Neural progenitor cell (in vitro differentiated cells): ENCODE measurements at regions not wholly inside any gene's neighbourhood (a gene's known extent, or its start where the extent isn't known, plus 50 kb on each side); places are given as distances from the start of the nearest gene placed in this dataset.
"Not testable (repeated sequence)": the region's sequence is repeated elsewhere in the genome, so short reads cannot be mapped to it uniquely, and the experiment has no call there.

ENCODE experiments used
- DNase-seq: peaks from one replicate; pipeline ENCODE4 v3.0.0-alpha.2; 2016; ENCODE audit warnings: low spot score
- H2AFZ ChIP-seq: fragments of 200-600 bp; sonication (generic); replicated peaks from 2 replicates; pipeline ENCODE4 v1.6.1; 2016; ENCODE audit warnings: antibody characterized with exemption
- H3F3A ChIP-seq: fragments of 200-600 bp; sonication (generic); 2 replicates; pipeline ENCODE4 v1.6.1; 2016; ENCODE audit warnings: antibody characterized with exemption, low read depth
- H3K27ac ChIP-seq: fragments of 200-600 bp; sonication (generic); 2 replicates; pipeline ENCODE4 v1.5.1; 2016; ENCODE audit warnings: mild to moderate bottlenecking
- H3K27me3 ChIP-seq: fragments of 200-600 bp; sonication (generic); 2 replicates; pipeline ENCODE4 v1.6.1; 2016; ENCODE audit warnings: mild to moderate bottlenecking, moderate library complexity
- H3K36me3 ChIP-seq: fragments of 200-600 bp; sonication (generic); 2 replicates; pipeline ENCODE4 v1.5.1; 2016
- H3K4me1 ChIP-seq: fragments of 200-600 bp; sonication (generic); 2 replicates; pipeline ENCODE4 v1.6.1; 2016; ENCODE audit warnings: mixed run types
- H3K4me2 ChIP-seq: fragments of 200-600 bp; sonication (generic); 2 replicates; pipeline ENCODE4 v1.6.1; 2016
- H3K4me3 ChIP-seq: fragments of 200-600 bp; sonication (generic); 2 replicates; pipeline ENCODE4 v1.5.1; 2016
- H3K79me2 ChIP-seq: fragments of 200-600 bp; sonication (generic); 2 replicates; pipeline ENCODE4 v1.6.1; 2016; ENCODE audit warnings: low read depth
- H3K9ac ChIP-seq: fragments of 200-600 bp; sonication (generic); 2 replicates; pipeline ENCODE4 v1.6.1; 2016
- H3K9me3 ChIP-seq: fragments of 200-600 bp; sonication (generic); 2 replicates; pipeline ENCODE4 v1.5.1; 2016; ENCODE audit warnings: low read depth
- H4K20me1 ChIP-seq: fragments of 200-600 bp; sonication (generic); 2 replicates; pipeline ENCODE4 v1.6.1; 2016; ENCODE audit warnings: low read depth
- H3K27ac Mint-ChIP-seq: 3 replicates; pipeline ENCODE4 v1.8.0; 2021; ENCODE audit warnings: mixed read lengths
- H3K27me3 Mint-ChIP-seq: 2 replicates; pipeline ENCODE4 v1.8.0; 2022; ENCODE audit warnings: low read depth, mild to moderate bottlenecking, inconsistent platforms, moderate library complexity, mixed read lengths; ENCODE audit not compliant: insufficient read depth
- H3K36me3 Mint-ChIP-seq: 3 replicates; pipeline ENCODE4 v1.8.0; 2021; ENCODE audit warnings: mixed read lengths
- H3K4me1 Mint-ChIP-seq: 3 replicates; pipeline ENCODE4 v1.8.0; 2021; ENCODE audit warnings: mixed read lengths
- H3K4me3 Mint-ChIP-seq: 3 replicates; pipeline ENCODE4 v1.8.0; 2021; ENCODE audit warnings: mild to moderate bottlenecking, moderate library complexity, mixed read lengths
- H3K9me3 Mint-ChIP-seq: 3 replicates; pipeline ENCODE4 v1.8.0; 2020; ENCODE audit warnings: mixed read lengths
- EZH2 ChIP-seq: fragments of 200-600 bp; sonication (generic); IDR thresholded peaks from 2 replicates; pipeline ENCODE4 v1.6.1; 2017; ENCODE audit warnings: antibody characterized with exemption, mild to moderate bottlenecking, moderate library complexity
- EZH2phosphoT487 ChIP-seq: fragments of 200-600 bp; sonication (generic); IDR thresholded peaks from 2 replicates; pipeline ENCODE4 v1.6.1; 2017; ENCODE audit warnings: antibody characterized with exemption
- TF ChIP-seq, protein P1 (sequence below): fragments of 200-600 bp; sonication (generic); IDR thresholded peaks from 2 replicates; pipeline ENCODE4 v1.5.1; 2017; ENCODE audit warnings: antibody characterized with exemption, mild to moderate bottlenecking

DNA sequence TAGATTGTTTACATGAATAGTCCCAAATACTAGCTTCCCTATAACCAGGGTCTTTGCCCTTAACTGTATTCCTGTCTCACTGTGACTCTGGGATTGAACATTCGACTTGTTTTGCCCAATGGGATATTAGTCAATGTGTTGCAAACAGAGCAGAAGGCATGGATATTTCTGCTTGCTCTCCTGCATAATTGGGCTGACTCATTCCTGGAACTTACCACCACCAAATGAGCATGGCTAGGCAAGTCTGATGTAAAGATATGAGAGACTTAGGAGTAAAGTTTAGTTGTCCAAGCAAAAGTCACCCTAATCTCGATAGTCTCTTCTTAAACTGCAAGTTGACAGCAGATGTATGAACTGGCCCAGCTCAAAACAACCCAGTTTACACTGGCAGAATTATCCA lies 273.5 kb upstream of the CCNG1 start:
- H3K27me3 Mint-ChIP-seq: no peaks in the 10 kb centered on the region
- Histone ChIP-seq H3K27me3 (no peaks in the 10 kb centered on the region), H3K4me3 (no peak overlapping the region), H3K79me2 (no peaks in the 10 kb centered on the region), H3K9ac (no peak overlapping the region), H3K9me3 (no peaks in the 10 kb centered on the region), H3K4me2 (no peak overlapping the region), H3F3A (no peaks in the 10 kb centered on the region), H3K27ac (no peak overlapping the region), H3K4me1 (no peaks in the 10 kb centered on the region), H3K36me3 (no peaks in the 10 kb centered on the region), H2AFZ (no peak overlapping the region), H4K20me1 (no peaks in the 10 kb centered on the region)
- H3K4me1 Mint-ChIP-seq: no peaks in the 10 kb centered on the region
- no peak overlapping the region for H3K4me3 Mint-ChIP-seq
- H3K36me3 Mint-ChIP-seq: no peaks in the 10 kb centered on the region
- TF ChIP-seq EZH2phosphoT487 (no peak), EZH2 (no peak)
- TF ChIP-seq, protein P1, sequence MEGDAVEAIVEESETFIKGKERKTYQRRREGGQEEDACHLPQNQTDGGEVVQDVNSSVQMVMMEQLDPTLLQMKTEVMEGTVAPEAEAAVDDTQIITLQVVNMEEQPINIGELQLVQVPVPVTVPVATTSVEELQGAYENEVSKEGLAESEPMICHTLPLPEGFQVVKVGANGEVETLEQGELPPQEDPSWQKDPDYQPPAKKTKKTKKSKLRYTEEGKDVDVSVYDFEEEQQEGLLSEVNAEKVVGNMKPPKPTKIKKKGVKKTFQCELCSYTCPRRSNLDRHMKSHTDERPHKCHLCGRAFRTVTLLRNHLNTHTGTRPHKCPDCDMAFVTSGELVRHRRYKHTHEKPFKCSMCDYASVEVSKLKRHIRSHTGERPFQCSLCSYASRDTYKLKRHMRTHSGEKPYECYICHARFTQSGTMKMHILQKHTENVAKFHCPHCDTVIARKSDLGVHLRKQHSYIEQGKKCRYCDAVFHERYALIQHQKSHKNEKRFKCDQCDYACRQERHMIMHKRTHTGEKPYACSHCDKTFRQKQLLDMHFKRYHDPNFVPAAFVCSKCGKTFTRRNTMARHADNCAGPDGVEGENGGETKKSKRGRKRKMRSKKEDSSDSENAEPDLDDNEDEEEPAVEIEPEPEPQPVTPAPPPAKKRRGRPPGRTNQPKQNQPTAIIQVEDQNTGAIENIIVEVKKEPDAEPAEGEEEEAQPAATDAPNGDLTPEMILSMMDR: no peak
- no peak overlapping the region for H3K27ac Mint-ChIP-seq
- H3K9me3 Mint-ChIP-seq: no peaks in the 10 kb centered on the region
- no peak for DNase-seq

GRCh38 chr5:163165277-163165676 lies 272.1 kb upstream of the CCNG1 start:
- Histone ChIP-seq H3K9ac (no peak overlapping the region), H3K36me3 (no peaks in the 10 kb centered on the region), H3K4me3 (no peak overlapping the region), H3K9me3 (no peaks in the 10 kb centered on the region), H3K27me3 (no peaks in the 10 kb centered on the region), H3K4me1 (no peaks in the 10 kb centered on the region), H4K20me1 (no peaks in the 10 kb centered on the region), H3K4me2 (no peak overlapping the region), H2AFZ (no peak overlapping the region), H3K27ac (no peak overlapping the region), H3K79me2 (no peaks in the 10 kb centered on the region), H3F3A (no peaks in the 10 kb centered on the region)
- Mint-ChIP-seq H3K36me3 (no peaks in the 10 kb centered on the region), H3K27me3 (no peaks in the 10 kb centered on the region), H3K27ac (no peak overlapping the region), H3K4me3 (no peak overlapping the region), H3K9me3 (peaks cover 2% of the 10 kb centered on the region), H3K4me1 (no peaks in the 10 kb centered on the region)
- DNase-seq: no peak
- TF ChIP-seq, protein P1: no peak
- no peak for TF ChIP-seq EZH2
- TF ChIP-seq EZH2phosphoT487: no peak

GRCh38 chr5:163170161-163170560 lies 267.2 kb upstream of the CCNG1 start:
- H3F3A ChIP-seq, H3K36me3 Mint-ChIP-seq, H3K9me3 ChIP-seq, H3K36me3 ChIP-seq, H3K9me3 Mint-ChIP-seq, H3K4me3 ChIP-seq, H4K20me1 ChIP-seq, H3K27me3 Mint-ChIP-seq, H3K4me1 ChIP-seq, H3K27ac ChIP-seq, H3K4me1 Mint-ChIP-seq, H3K79me2 ChIP-seq, H3K4me2 ChIP-seq, H3K27me3 ChIP-seq, H2AFZ ChIP-seq, H3K9ac ChIP-seq, DNase-seq, H3K4me3 Mint-ChIP-seq, H3K27ac Mint-ChIP-seq: not testable (repeated sequence)

DNA sequence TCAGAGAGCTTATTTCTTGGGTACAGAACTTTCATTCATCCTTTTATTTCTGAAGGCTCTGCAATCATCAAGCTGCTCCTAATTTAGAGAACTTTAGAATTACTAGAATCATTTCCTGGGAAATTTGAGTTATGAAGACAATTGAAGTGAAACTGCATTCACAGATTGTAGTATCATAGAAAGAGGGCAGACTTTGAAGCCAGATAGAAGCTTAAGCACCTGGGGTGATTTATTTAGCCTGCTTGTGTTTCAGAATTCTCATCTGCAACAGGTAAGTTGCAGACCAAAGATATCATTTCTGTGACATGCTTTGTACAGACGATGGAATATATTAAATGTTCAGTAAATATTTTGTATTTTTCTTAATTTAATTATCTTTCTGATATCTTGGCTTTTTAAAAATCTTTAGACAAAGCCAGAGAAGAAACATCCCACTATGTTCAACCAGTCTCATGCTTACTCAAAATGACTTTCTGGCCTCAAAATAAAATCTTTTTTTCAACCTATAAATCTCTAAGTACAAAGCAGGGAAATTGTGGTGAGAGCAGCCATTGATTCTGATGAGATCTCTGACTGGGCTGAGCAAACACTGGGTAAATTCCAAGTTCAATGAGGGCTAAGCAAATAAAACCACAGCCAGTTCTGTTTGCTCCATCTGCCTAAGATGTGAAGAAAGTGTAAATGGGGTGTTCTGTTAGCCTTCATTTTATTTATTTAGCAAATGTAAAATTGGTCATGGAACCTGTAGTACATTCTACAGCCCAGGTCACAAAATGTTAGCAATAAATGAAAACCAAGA lies 264.7 kb upstream of the CCNG1 start:
- no peak overlapping the region for H3K4me3 Mint-ChIP-seq
- no peak for TF ChIP-seq EZH2
- no peak for TF ChIP-seq EZH2phosphoT487
- TF ChIP-seq, protein P1: no peak

More for the DNA sequence above, 264.7 kb upstream of the CCNG1 start:
- peaks cover 2% of the 10 kb centered on the region for H3K9me3 Mint-ChIP-seq
- H3K4me3 ChIP-seq: no peak overlapping the region
- H3K27me3 ChIP-seq: no peaks in the 10 kb centered on the region
- no peak overlapping the region for H3K4me2 ChIP-seq
- H3K27me3 Mint-ChIP-seq: peaks cover 3% of the 10 kb centered on the region
- no peaks in the 10 kb centered on the region for H3K9me3 ChIP-seq
- H3K27ac ChIP-seq: no peak overlapping the region
- H3K4me1 Mint-ChIP-seq: peaks cover 3% of the 10 kb centered on the region
- no peaks in the 10 kb centered on the region for H3K79me2 ChIP-seq
- H3K9ac ChIP-seq: no peak overlapping the region
- peaks cover 1% of the 10 kb centered on the region for H3F3A ChIP-seq
- H3K27ac Mint-ChIP-seq: no peak overlapping the region
- H3K36me3 ChIP-seq: no peaks in the 10 kb centered on the region
- H3K36me3 Mint-ChIP-seq: no peaks in the 10 kb centered on the region
- H3K4me1 ChIP-seq: peaks cover 3% of the 10 kb centered on the region
- no peak for DNase-seq
- no peaks in the 10 kb centered on the region for H4K20me1 ChIP-seq
- H2AFZ ChIP-seq: no peak overlapping the region
